Stimulated activated CD8-positive, alpha-beta memory T cell treated with anti-CD3 and anti-CD28 coated beads, Interleukin-15, amount 100 ng/mL, for 4 hours (primary cell): ENCODE measurements at regions not wholly inside any gene's neighbourhood (a gene's known extent, or its start where the extent isn't known, plus 50 kb on each side); places are given as distances from the start of the nearest gene placed in this dataset.
A peak's percentile ranks its signal among the peaks of the same experiment; 100 is the strongest.
"Not testable (repeated sequence)": the region's sequence is repeated elsewhere in the genome, so short reads cannot be mapped to it uniquely, and the experiment has no call there.

Source experiments
- DNase-seq, 2 donors: peaks; one replicate each; pipeline ENCODE4 v3.0.0-alpha.2; 2020; ENCODE audit warnings: low read depth in 2 of 2

GRCh38 chr10:6926971-6927370, 346.9 kb upstream of the PRKCQ start:
- DNase-seq, result no peak

DNA sequence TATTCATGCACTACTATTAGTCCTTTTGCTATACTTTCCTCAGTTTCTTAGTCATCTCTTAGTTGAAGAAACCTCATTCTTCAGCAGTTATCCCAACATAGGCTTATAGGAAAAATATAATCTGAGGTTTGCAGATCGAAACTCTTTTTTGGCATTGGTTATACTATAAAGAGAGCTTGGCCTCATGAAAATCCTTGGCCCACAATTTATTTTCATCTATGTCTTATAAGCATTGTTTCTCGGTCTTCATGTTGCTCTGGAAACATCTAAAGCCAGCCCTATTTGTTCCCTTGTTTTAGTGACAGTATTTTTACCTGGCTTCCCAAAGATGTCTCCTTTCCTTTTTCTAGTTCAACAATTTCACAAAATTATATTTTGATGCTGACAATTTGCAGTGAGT, 345.1 kb upstream of the PRKCQ start:
- no peak for DNase-seq

DNA sequence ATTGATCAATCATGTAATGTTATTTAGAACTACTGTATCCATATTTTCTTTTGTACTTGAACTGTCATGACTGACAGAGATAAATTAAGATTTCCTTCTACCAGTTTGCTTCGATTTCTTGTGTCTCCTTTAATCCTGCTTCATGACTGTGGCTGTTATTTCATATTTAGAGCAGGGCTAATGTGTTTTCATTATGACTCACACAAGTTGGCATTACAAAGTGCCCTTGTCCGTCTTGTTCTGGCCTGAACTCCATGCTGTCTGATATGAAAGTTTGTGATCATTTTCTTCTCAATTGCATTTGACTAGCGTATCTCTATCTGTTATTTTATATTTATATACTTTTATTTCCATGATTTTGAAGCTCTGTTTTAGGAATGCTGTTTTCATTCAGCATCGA, 344.1 kb upstream of the PRKCQ start:
- no peak for DNase-seq

- not testable (repeated sequence) for DNase-seq
Measured at GRCh38 chr10:6921026-6921425, 340.9 kb upstream of the PRKCQ start.

DNA sequence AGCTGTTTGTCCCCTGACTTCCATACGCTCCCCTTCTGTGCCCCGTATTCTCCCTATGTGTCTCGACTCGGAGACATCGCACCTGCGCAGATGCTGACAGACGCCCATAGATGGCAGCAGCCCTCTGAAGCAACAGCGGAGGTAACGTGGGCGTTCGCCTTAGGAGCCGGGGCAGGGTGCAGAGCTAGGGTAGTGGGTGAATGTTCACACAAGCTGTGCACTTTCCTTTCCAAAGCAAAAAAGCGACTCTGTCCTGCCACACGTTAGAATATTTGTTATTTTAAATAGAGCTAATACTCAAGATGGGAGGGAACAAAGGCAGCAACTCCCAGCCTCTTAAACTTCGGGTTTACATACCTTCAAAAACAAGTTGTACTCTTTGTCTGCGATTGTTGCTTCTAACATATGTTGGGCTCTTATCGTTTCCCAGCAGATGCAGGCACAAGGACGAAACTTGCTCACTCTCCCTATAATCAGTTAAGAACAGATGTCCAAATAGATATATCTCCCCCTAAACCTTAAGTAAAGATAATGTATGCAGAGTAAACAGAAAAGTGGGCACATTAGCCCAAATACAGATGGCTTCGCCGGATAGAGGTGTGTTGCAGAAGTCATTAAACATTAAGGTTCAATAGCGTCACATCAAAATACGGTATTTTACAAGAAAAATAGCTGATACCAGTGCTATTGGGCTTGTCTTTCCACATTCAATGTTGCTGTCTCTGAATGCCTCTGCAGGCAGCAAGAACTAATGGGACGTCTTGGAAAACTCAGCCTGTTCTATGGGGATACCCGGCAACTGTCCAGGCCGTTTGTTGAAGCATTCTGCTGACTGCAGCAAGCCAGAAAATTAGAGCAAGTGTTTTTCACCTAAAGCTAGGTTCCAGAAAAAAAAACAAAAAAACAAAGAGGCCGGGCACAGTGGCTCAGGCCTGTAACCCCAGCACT, 340.3 kb upstream of the PRKCQ start:
- DNase-seq, result peak; percentile 69 to 78

DNA sequence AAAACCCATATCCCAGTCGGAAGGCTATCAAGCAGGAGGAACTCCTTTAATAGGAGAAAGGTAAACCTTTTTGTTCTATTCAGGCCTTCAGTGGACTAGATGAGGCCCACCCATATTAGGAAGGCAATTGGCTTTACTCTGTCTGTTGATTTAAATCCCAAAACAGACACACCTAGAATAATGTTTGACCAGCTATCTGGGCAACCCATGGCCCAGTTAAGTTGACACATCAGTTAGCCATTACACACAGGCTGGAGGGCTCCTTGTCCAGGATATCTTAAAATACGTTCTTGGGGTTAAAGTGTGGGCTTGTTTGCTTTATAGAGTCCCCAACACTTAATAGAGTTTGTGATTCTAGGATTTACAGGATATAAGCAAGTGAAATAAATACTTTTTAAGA, 339.0 kb upstream of the PRKCQ start:
- no peak for DNase-seq

DNA sequence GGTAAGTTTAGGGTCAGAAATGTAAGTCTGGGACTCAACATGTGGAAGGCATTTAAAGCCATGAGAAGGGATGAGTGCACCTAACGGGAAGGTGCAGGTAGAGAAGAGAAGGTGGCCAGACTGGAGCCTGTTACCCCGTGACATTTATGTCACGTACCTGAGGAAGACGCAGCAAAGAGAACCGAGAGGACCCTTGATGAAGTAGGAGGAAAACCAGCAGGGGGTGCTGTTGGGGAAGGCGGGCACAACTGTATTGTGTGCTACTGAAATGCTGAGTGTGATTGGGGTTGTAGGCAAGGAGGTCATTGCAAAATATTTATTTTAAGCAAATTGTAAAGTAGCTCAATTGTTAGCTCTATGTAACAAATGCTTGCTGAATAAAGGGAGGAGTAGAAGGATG, 338.2 kb upstream of the PRKCQ start:
- peak; percentile 36 to 52 for DNase-seq

- DNase-seq, result no peak
Measured at GRCh38 chr10:6917125-6917524, 337.0 kb upstream of the PRKCQ start.

GRCh38 chr10:6916601-6917000, 336.5 kb upstream of the PRKCQ start:
- DNase-seq, result no peak

DNA sequence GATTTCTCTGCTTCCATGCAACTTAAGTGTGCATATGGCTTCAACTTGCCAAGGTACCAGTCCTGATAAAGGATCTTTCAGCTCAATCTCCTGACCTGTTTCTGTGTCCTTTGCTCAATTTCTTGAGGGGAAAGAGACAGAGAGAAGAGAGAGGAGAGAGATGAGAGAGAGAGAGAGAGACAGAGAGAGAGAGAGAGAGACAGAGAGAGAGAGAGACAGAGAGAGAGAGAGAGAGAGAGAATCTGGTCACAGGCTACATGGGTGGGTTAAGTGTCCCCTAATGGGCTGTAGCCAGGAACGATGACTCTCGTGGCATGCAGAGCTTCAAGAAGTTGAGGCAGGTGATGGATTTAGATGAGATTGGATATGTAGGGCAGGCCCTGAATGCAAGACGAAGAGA, 335.2 kb upstream of the PRKCQ start:
- DNase-seq, result no peak

DNA sequence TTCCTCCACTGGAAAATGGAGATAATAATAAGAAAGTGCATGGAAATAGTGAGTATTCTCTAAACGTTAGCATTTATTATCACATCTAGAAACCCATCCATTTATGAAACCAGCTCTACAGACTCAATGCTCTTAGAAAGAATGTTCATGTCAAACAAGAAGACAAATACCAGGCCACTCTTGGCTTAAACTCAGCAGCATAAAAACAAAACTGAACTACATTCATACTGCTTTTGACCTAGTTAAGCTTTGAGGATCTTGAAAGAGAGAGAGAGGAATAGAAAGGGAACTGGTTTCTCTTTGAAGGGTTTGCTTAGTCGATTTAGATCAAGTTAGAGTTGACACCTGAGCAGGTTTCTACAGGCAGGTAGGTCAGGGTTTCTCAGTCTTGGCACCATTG, 332.9 kb upstream of the PRKCQ start:
- no peak for DNase-seq

DNA sequence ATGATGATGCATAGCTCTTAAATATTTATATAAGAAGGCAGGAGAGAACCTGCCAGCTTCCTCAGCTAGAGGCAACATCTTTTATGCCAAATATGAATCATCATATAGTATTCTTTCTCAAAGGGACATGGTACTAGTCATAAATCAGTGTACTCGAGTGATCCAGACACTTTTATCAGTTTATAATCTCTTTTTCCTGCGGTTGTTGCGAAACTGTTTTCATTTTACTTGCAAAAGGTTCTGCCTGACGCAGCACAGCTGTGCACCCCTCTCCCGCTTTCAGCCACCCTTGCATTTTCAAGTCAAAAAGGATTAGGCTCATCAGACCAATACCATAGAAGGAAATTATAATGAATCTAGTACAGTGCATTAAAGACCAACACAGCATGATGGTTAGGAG, 332.3 kb upstream of the PRKCQ start:
- DNase-seq, result no peak

DNA sequence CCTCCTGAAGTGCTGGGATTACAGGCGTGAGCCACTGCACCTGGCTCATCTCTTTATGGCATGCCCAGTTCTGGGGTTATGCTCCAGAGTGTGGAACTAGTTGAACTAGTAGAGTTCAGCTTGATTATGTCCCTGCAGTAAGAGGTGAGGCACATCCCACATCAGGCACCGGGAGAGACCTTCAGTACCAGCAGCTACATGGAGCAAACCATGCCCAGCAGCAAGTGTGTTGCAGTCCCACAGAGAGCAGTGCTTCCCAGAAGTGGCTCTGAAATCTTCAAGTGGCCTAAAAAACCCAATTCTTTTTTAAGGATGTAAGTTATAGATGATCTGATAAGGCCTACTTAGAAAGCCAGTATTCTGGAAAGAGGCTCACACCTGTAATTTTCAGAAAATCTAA, 331.9 kb upstream of the PRKCQ start:
- DNase-seq, result no peak

- DNase-seq, result no peak
Measured at GRCh38 chr10:6909905-6910560, 330.0 kb upstream of the PRKCQ start.

DNA sequence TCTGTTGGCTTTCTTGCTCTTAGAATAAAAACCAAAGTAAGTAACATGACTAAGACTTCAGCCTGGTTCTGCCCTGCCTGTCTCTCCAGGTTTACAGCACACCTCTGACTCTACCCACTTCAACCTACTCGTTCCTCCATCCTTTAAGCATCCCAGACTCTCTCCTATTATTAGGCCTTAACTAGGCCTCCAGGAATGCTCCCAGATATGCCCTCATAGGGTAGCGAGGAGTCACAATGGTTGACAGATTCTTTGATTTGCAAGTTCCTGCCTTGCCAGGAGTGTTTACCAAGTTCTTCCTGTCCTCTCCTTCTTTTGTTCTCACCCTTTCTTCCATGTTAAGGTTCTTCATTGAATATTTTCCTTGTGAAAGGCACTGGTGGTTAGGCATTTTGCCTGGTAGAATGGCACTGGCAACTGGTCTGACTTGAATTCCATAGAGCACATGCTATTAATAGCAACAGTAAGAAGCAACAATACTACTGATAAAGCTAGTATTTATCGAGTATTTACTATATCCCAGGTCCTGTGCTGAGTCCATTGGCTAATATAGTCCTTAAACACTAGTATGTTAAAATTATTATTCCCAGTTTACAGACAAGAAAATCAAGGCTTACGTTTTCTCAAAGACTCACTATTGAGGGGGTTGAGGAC, 327.9 kb upstream of the PRKCQ start:
- DNase-seq, result no peak

- no peak for DNase-seq
Measured at GRCh38 chr10:6894405-6894804, 314.3 kb upstream of the PRKCQ start.

DNA sequence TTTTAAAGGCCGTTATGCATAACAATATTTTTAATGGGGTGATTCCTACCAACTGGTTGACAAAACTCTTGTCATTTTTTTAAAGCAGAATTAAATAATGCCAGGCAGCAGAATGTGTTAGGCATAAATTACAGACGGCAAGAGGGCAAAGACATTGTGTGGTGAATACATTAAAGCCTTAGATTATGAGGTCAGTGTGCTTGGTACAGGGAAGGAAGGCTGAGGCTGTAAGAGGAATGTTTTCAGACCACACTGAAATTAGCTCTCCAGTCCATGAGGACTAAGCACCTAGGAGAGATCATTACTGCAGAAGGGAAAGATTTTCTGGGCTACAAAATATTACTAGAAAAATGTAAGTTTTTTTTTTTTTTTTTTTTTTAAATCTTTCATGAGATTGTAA, 312.8 kb upstream of the PRKCQ start:
- DNase-seq, result no peak

DNA sequence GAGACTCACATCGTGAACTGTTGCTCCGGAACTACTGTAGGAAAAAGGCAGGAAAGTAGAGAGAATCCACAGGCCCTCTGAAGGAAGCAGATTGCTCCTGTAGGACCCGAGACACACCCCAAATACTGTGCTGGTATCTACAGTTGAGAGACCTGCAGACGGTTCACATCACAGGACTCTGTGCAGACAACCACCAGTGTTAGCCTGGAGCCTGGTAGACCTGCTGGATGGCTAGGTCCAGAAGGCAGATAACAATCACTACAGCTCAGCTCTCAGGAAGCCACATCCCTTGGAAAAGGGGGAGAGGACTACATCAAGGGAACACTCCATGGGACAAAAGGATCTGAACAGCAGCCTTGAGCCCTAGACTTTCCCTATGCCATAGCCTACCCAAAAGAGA, 311.8 kb upstream of the PRKCQ start:
- no peak for DNase-seq

DNA sequence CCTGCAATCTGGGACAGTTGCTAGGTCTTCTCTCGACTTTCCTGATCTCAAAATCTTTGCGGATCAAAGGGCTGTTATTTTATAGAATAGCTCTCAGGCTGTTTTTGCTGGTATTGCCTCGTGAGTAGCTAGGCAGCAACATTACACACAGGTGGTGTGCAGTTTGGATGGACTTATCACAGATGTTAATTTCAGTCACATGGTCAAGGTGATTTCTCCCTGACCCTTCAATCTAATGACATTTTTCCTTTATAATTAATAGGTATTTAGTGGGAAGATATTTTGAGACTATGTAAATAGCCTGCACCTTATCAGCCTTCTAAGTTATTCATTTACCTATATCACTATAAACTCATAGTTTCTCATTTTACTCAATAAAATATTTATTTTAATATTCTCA, 309.6 kb upstream of the PRKCQ start:
- no peak for DNase-seq

GRCh38 chr10:6888434-6888833, 308.4 kb upstream of the PRKCQ start:
- DNase-seq, result no peak

- no peak for DNase-seq
Measured at GRCh38 chr10:6885284-6885683, 305.2 kb upstream of the PRKCQ start.

DNA sequence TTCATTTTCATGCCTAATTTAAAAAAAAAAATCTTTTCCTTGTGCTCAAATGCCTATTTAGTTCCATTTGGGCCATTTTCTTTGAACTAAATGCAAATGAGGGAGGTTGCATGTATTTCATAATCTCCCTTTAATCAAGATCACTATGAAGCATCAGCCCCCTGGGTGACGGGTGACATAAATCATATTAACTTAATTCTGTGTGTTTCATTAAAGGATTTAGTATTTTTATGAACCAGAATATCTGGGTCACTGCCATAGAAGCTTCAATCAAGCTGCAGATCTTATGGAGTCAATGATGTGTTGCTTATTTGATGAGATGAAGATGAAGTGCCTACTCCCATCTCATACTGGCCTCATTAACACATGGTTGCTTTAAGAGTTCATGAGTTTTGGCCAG, 301.9 kb upstream of the PRKCQ start:
- DNase-seq, result no peak
